Chondrocyte (in vitro differentiated cells): ENCODE measurements at regions not wholly inside any gene's neighbourhood (a gene's known extent, or its start where the extent isn't known, plus 50 kb on each side); places are given as distances from the start of the nearest gene placed in this dataset.

Experiments used
- DNase-seq: peaks from one replicate; pipeline ENCODE4 v3.0.0; 2021; ENCODE audit warnings: mixed read lengths, low spot score
- H3K27ac Mint-ChIP-seq: one replicate; pipeline ENCODE4 v1.8.0; 2021; ENCODE audit warnings: mild to moderate bottlenecking, moderate library complexity, mixed read lengths; ENCODE audit not compliant: unreplicated experiment
- H3K27me3 Mint-ChIP-seq: 2 replicates; pipeline ENCODE4 v1.8.0; 2021; ENCODE audit warnings: low read depth, mixed read lengths
- H3K36me3 Mint-ChIP-seq: 2 replicates; pipeline ENCODE4 v1.8.0; 2021; ENCODE audit warnings: low read depth, mixed read lengths
- H3K4me1 Mint-ChIP-seq: 2 replicates; pipeline ENCODE4 v1.8.0; 2021; ENCODE audit warnings: low read depth, mild to moderate bottlenecking, mixed read lengths
- H3K4me3 Mint-ChIP-seq: one replicate; pipeline ENCODE4 v1.8.0; 2021; ENCODE audit warnings: mild to moderate bottlenecking, moderate library complexity, mixed read lengths; ENCODE audit not compliant: unreplicated experiment
- H3K9me3 Mint-ChIP-seq: 2 replicates; pipeline ENCODE4 v1.8.0; 2021; ENCODE audit warnings: low read depth, mixed read lengths
- TF ChIP-seq, protein P1 (sequence below): fragments of 200-600 bp; sonication (generic); IDR thresholded peaks from 2 replicates; pipeline ENCODE4 v1.5.0; 2021; ENCODE audit warnings: antibody characterized with exemption, mild to moderate bottlenecking, moderate library complexity

- H3K36me3 Mint-ChIP-seq = no peaks in the 10 kb centered on the region
- no peaks in the 10 kb centered on the region for H3K9me3 Mint-ChIP-seq
- H3K27ac Mint-ChIP-seq = no peak overlapping the region
- no peak overlapping the region for H3K4me3 Mint-ChIP-seq
- H3K27me3 Mint-ChIP-seq = peaks cover 9% of the 10 kb centered on the region
- peak; percentile 77 for DNase-seq
- TF ChIP-seq, protein P1, sequence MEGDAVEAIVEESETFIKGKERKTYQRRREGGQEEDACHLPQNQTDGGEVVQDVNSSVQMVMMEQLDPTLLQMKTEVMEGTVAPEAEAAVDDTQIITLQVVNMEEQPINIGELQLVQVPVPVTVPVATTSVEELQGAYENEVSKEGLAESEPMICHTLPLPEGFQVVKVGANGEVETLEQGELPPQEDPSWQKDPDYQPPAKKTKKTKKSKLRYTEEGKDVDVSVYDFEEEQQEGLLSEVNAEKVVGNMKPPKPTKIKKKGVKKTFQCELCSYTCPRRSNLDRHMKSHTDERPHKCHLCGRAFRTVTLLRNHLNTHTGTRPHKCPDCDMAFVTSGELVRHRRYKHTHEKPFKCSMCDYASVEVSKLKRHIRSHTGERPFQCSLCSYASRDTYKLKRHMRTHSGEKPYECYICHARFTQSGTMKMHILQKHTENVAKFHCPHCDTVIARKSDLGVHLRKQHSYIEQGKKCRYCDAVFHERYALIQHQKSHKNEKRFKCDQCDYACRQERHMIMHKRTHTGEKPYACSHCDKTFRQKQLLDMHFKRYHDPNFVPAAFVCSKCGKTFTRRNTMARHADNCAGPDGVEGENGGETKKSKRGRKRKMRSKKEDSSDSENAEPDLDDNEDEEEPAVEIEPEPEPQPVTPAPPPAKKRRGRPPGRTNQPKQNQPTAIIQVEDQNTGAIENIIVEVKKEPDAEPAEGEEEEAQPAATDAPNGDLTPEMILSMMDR = no peak
- H3K4me1 Mint-ChIP-seq = peaks cover 14% of the 10 kb centered on the region
These were observed 56.2 kb upstream of the ADRA2C start for GRCh38 chr4:3709846-3710441.

DNA sequence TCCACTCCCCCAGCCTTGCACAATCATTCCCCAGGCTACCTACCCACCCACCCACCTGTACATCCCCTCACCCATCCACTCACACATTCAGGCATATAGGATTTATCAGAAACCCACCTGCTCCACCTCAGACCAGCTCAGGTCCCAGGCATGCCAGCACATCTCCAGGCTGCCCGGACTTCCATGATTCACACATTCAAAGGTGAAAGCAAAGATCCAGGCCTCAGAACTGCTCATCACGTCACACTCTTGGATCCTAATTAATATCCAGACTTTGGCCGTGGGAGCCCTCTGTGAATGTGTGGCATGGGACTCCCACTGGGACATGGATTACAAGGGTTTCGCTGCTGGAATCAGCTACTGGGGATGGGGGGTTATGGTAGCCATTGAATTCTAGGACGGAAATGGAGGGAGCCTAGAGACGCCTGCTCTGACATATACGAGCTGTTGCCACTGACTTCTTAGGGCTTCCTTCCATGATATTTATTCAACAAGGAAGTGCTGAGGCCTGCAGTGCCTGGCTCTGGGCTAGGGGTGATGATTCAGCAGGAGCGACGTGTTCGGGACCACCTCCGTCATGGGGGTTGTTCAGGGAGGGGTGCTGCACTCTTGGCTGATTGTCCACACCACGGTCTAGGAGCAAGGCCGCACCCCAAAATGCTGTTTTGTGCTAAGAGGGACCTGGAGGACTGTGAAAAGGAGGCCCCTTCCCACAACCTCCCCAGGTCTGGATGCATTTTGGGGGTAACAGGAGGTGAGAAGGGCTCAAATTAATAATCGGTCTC lies 56.9 kb upstream of the ADRA2C start:
- Mint-ChIP-seq H3K4me1 (peaks cover 14% of the 10 kb centered on the region), H3K4me3 (no peak overlapping the region), H3K27me3 (peaks cover 14% of the 10 kb centered on the region), H3K36me3 (no peaks in the 10 kb centered on the region), H3K9me3 (no peaks in the 10 kb centered on the region), H3K27ac (no peak overlapping the region)
- TF ChIP-seq, protein P1 = no peak
- peak; percentile 69 for DNase-seq

GRCh38 chr4:3708611-3709010 lies 57.6 kb upstream of the ADRA2C start:
- Mint-ChIP-seq H3K36me3 (no peaks in the 10 kb centered on the region), H3K4me3 (no peak overlapping the region), H3K27me3 (peaks cover 19% of the 10 kb centered on the region), H3K4me1 (peaks cover 14% of the 10 kb centered on the region), H3K27ac (no peak overlapping the region), H3K9me3 (no peaks in the 10 kb centered on the region)
- TF ChIP-seq, protein P1 = no peak
- peak; percentile 53 for DNase-seq

- Mint-ChIP-seq H3K27me3 (peaks cover 20% of the 10 kb centered on the region), H3K36me3 (no peaks in the 10 kb centered on the region), H3K4me3 (no peak overlapping the region), H3K4me1 (peaks cover 14% of the 10 kb centered on the region), H3K27ac (no peak overlapping the region), H3K9me3 (no peaks in the 10 kb centered on the region)
- peak; percentile 63 for DNase-seq
- TF ChIP-seq, protein P1 = no peak
These were observed 58.1 kb upstream of the ADRA2C start for GRCh38 chr4:3708103-3708510.

DNA sequence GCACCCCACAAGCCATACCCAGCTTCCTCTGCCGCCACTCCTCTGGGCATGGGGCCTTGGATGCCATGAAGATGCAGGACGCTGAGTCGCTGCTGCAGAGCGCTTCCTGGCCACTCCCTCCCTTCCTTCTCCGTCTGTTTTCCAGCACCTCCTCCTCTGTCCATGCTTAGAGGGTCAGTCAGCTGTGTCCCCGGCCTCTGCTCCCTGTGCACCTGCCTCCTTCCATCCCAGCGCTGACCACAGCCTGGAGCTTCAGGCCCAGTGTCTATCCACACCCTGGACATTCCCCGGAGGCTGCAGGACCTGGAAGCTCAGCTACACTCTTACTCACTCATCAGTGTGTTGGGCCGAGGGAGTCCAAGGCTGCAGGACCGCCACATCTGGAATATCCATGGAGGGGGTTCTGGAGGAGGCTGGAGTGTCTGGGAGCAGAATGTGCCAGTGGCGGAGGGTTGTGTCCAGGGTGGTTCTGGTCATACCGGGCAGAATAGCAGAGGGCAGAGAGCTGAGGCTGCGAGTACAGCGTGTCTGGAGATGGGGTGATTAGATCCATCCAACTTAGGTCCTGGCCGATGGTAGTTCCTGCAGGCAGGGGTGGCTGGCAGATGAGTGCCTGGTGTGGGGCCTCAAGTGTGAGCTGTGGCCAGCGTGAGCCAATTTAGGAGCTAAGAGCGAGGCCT lies 58.6 kb upstream of the ADRA2C start:
- TF ChIP-seq, protein P1 = no peak
- H3K4me3 Mint-ChIP-seq = no peak overlapping the region
- no peak for DNase-seq
- H3K27ac Mint-ChIP-seq = no peak overlapping the region
- H3K27me3 Mint-ChIP-seq = peaks cover 18% of the 10 kb centered on the region
- no peaks in the 10 kb centered on the region for H3K36me3 Mint-ChIP-seq
- H3K4me1 Mint-ChIP-seq = peaks cover 14% of the 10 kb centered on the region
- no peaks in the 10 kb centered on the region for H3K9me3 Mint-ChIP-seq
